ENCODE measurements at regions not wholly inside any gene's neighbourhood (a gene's known extent, or its start where the extent isn't known, plus 50 kb on each side); places are given as distances from the start of the nearest gene placed in this dataset.

DNA sequence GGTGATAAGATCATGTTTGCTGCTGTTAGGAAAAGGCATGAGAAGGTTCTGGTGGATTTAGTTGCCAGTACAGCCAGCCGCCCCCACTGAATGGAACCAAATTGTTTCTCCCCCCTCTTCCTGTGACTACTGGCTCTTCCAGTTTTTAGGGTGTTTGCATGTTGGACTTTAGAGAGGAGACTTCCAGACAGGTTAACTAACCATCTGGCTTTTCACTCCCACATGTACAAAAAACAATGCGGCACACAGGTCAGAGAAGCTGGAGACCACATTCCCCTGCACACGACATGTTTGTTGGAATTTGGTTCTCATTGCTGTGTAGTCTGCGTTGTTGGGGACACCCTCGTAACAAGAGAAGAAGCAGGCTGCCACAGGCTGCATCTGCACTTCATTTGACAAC, 103.9 kb upstream of the TMEM132C start:
- DNase-seq (ENCODE audit: low read depth, low spot score) = no peak
- TF ChIP-seq, protein P1, sequence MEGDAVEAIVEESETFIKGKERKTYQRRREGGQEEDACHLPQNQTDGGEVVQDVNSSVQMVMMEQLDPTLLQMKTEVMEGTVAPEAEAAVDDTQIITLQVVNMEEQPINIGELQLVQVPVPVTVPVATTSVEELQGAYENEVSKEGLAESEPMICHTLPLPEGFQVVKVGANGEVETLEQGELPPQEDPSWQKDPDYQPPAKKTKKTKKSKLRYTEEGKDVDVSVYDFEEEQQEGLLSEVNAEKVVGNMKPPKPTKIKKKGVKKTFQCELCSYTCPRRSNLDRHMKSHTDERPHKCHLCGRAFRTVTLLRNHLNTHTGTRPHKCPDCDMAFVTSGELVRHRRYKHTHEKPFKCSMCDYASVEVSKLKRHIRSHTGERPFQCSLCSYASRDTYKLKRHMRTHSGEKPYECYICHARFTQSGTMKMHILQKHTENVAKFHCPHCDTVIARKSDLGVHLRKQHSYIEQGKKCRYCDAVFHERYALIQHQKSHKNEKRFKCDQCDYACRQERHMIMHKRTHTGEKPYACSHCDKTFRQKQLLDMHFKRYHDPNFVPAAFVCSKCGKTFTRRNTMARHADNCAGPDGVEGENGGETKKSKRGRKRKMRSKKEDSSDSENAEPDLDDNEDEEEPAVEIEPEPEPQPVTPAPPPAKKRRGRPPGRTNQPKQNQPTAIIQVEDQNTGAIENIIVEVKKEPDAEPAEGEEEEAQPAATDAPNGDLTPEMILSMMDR (IDR thresholded peaks at IDR 0.05; ENCODE audit: insufficient read depth, low read length, missing control alignments) = no peak
- CTCF ChIA-PET = no interaction called here
- H3K4me3 ChIP-seq (ENCODE audit: low read depth, low read length) = no peak overlapping the region
- POLR2A ChIA-PET = no interaction called here

DNA sequence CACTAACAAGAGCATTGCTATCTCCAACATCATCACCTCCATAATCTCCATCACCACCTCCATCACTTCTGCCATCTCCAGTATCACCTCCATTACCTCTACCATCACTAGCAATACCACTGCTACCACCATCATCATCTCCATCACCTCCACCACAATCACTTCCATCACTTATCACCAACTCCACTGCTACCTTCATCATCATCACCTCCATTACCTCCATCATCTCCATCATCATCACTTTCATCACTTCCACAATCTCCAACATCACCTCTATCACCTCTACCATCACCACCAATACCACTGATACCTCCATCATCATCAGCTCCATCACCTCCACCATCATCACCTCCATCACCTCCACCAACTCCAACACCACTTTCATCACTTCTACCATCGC, 102.4 kb upstream of the TMEM132C start:
- DNase-seq (ENCODE audit: low read depth, low spot score) = no peak
- TF ChIP-seq, protein P1 (IDR thresholded peaks at IDR 0.05; ENCODE audit: insufficient read depth, low read length, missing control alignments) = no peak

DNA sequence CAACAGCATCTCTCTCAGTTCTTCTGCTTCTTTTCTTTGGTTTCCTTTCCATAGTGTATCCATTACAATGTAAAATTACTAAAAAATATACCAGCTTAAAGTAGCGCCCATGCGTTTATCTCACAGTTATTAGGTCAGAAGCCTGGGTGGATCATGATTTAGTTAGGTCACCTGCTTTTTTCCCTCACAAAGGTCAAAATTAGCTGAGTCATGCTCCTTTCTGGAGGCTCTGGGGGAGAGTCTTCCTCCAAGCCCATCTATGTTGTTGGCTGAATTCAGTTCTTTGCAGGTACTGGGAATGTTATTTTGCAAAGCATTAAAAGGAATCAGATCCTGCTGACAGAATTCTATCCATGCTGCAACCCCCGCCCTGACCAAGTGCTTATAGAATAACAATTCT, 101.6 kb upstream of the TMEM132C start:
- CTCF ChIA-PET = no interaction called here
- TF ChIP-seq, protein P1 (IDR thresholded peaks at IDR 0.05; ENCODE audit: insufficient read depth, low read length, missing control alignments) = no peak
- no peak overlapping the region for H3K4me3 ChIP-seq (ENCODE audit: low read depth, low read length)
- POLR2A ChIA-PET = no interaction called here
- DNase-seq (ENCODE audit: low read depth, low spot score) = no peak

More for the DNA sequence above, 102.4 kb upstream of the TMEM132C start:
- POLR2A ChIA-PET = no interaction called here
- no peak overlapping the region for H3K4me3 ChIP-seq (ENCODE audit: low read depth, low read length)
- CTCF ChIA-PET = no interaction called here

DNA sequence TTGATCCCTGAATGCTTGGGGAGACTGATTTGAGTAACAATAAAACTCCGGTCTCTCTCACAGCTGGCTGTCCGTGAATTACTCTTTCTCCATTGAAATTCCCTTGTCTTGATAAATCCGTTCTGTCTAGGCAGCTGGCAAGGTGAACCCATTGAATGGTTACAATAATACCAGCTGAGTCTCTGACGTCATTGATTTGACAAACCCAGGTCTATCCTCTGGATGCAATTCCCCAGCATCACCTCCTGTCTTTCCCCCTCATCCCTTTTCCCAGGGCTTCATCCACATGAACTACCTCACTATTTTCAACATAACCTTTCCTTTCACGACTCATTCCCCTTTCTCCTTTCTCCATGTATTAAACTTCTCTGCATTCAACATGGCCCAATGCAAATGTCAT, 98.7 kb upstream of the TMEM132C start:
- H3K4me3 ChIP-seq (ENCODE audit: low read depth, low read length) = no peak overlapping the region
- CTCF ChIA-PET = no interaction called here
- DNase-seq (ENCODE audit: low read depth, low spot score) = no peak
- POLR2A ChIA-PET = no interaction called here
- TF ChIP-seq, protein P1 (IDR thresholded peaks at IDR 0.05; ENCODE audit: insufficient read depth, low read length, missing control alignments) = no peak

DNA sequence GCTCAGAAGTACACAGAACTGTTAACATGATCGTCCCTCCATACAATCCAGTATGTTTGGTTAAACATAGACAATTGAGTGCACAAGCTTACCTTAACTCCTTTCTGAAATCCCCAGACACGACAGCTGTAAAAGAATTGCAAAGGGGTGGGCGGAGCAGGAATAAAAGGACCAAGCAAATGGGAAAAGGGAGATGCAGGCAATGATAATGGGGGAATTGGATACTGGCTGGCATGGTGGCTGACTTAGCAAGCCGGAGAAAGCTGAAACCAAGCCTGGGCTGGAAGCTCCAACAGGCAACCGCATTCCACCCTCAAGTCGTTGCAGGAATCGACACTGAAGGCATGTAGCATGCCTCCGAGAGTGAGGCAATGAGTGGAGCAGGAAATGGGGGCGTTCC, 96.8 kb upstream of the TMEM132C start:
- TF ChIP-seq, protein P1 (IDR thresholded peaks at IDR 0.05; ENCODE audit: insufficient read depth, low read length, missing control alignments) = no peak
- no peak for DNase-seq (ENCODE audit: low read depth, low spot score)
- ChIA-PET POLR2A (no interaction called here), CTCF (no interaction called here)
- H3K4me3 ChIP-seq (ENCODE audit: low read depth, low read length) = no peak overlapping the region

DNA sequence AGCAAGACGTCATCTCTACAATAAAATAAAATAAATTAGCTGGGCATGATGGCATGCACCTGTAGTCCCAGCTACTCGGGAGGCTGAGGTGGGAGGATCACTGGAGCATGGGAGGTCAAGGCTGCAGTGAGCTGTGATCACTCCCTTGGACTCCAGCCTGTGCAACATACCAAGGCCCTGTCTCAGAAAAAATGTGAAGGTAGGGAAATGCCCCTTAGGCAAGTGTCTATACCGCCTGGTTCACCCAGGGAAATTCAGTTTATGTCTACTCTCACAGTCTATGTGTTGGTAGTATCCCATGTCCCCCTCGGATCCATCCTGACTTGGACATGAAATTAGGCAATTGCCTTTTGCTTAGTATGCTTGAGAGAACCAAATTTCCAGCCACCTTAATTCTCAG, 88.4 kb upstream of the TMEM132C start:
- no peak for DNase-seq (ENCODE audit: low read depth, low spot score)
- TF ChIP-seq, protein P1 (IDR thresholded peaks at IDR 0.05; ENCODE audit: insufficient read depth, low read length, missing control alignments) = no peak
- POLR2A ChIA-PET = no interaction called here
- H3K4me3 ChIP-seq (ENCODE audit: low read depth, low read length) = no peak overlapping the region
- CTCF ChIA-PET = no interaction called here
